Left ventricle myocardium superior (tissue), 1 donor: ENCODE measurements at regions not wholly inside any gene's neighbourhood (a gene's known extent, or its start where the extent isn't known, plus 50 kb on each side); places are given as distances from the start of the nearest gene placed in this dataset.
"Not testable (repeated sequence)": the region's sequence is repeated elsewhere in the genome, so short reads cannot be mapped to it uniquely, and the experiment has no call there.

Experiments used
- ATAC-seq: fragments of 200-7000 bp; cut with Tn5 transposase; one replicate; pipeline ENCODE4 v1.9.1; 2020; ENCODE audit warnings: mild to moderate bottlenecking, moderate library complexity
- DNase-seq: peaks from one replicate; pipeline ENCODE4 v3.0.0-alpha.2; 2020
- intact Hi-C: fragments of 100-400 bp; cut with micrococcal nuclease; formaldehyde crosslinking; loops from one replicate; pipeline ENCODE4 v1.11.0; 2022
- donor health status: DM: no; HTN: yes; CAD: no; lungs with severe emphysema.

- DNase-seq (no peak), ATAC-seq (no peak)
- intact Hi-C loops = no loop called here
Measured at GRCh38 chr9:82829818-82830217, 233.1 kb downstream of the RASEF start.

- intact Hi-C loops = no loop called here
- ATAC-seq = no peak
- DNase-seq = no peak
Measured at GRCh38 chr9:82865524-82865923, 197.4 kb downstream of the RASEF start.

GRCh38 chr9:82880336-82881050, 182.4 kb downstream of the RASEF start:
- ATAC-seq (no peak), DNase-seq (no peak)
- intact Hi-C loops = no loop called here

- intact Hi-C loops = no loop called here
Measured at GRCh38 chr9:82882138-82882537, 180.8 kb downstream of the RASEF start.

GRCh38 chr9:82882748-82883147, 180.2 kb downstream of the RASEF start:
- intact Hi-C loops = no loop called here
- DNase-seq (no peak), ATAC-seq (no peak)

More at GRCh38 chr9:82882138-82882537, 180.8 kb downstream of the RASEF start:
- ATAC-seq (no peak), DNase-seq (no peak)

GRCh38 chr9:82883436-82883835, 179.5 kb downstream of the RASEF start:
- intact Hi-C loops = no loop called here
- DNase-seq (no peak), ATAC-seq (no peak)

- ATAC-seq, intact Hi-C loops: not testable (repeated sequence)
Measured at GRCh38 chr9:82883974-82884373, 179.0 kb downstream of the RASEF start.

GRCh38 chr9:82890401-82890800, 172.5 kb downstream of the RASEF start:
- intact Hi-C loops = no loop called here
- ATAC-seq = no peak
- no peak for DNase-seq

More at GRCh38 chr9:82883974-82884373, 179.0 kb downstream of the RASEF start:
- DNase-seq = not testable (repeated sequence)

GRCh38 chr9:82890865-82891264, 172.1 kb downstream of the RASEF start:
- ATAC-seq = no peak
- no peak for DNase-seq
- intact Hi-C loops = no loop called here

GRCh38 chr9:82891321-82891720, 171.6 kb downstream of the RASEF start:
- no peak for DNase-seq
- intact Hi-C loops = no loop called here
- no peak for ATAC-seq

GRCh38 chr9:82893549-82893948, 169.4 kb downstream of the RASEF start:
- DNase-seq (no peak), ATAC-seq (no peak)
- intact Hi-C loops = no loop called here

- DNase-seq = no peak
- intact Hi-C loops = no loop called here
- ATAC-seq = no peak
Measured at GRCh38 chr9:82894548-82894947, 168.4 kb downstream of the RASEF start.

- DNase-seq = no peak
- intact Hi-C loops = no loop called here
- no peak for ATAC-seq
Measured at GRCh38 chr9:82894961-82895821, 167.8 kb downstream of the RASEF start.

- intact Hi-C loops = no loop called here
- DNase-seq (no peak), ATAC-seq (no peak)
Measured at GRCh38 chr9:82895822-82896110, 167.2 kb downstream of the RASEF start.

GRCh38 chr9:82903503-82903902, 159.4 kb downstream of the RASEF start:
- DNase-seq (no peak), ATAC-seq (no peak)
- intact Hi-C loops = no loop called here

GRCh38 chr9:82911996-82912395, 150.9 kb downstream of the RASEF start:
- no peak for ATAC-seq
- intact Hi-C loops = no loop called here
- no peak for DNase-seq

- ATAC-seq (no peak), DNase-seq (no peak)
- intact Hi-C loops = no loop called here
Measured at GRCh38 chr9:82912645-82913044, 150.3 kb downstream of the RASEF start.

GRCh38 chr9:82916238-82916637, 146.7 kb downstream of the RASEF start:
- intact Hi-C loops, DNase-seq, ATAC-seq: not testable (repeated sequence)

- ATAC-seq (no peak), DNase-seq (no peak)
- intact Hi-C loops = no loop called here
Measured at GRCh38 chr9:82920154-82920553, 142.8 kb downstream of the RASEF start.

GRCh38 chr9:82922686-82923085, 140.3 kb downstream of the RASEF start:
- DNase-seq (no peak), ATAC-seq (no peak)
- intact Hi-C loops = no loop called here
